B cell (primary cell): ENCODE measurements at regions not wholly inside any gene's neighbourhood (a gene's known extent, or its start where the extent isn't known, plus 50 kb on each side); places are given as distances from the start of the nearest gene placed in this dataset.
"Not testable (repeated sequence)": the region's sequence is repeated elsewhere in the genome, so short reads cannot be mapped to it uniquely, and the experiment has no call there.

Source experiments
- ATAC-seq: fragments of 200-7000 bp; cut with Tn5 transposase; one replicate; pipeline ENCODE4 v1.10.0; 2021; ENCODE audit warnings: low read depth, mild to moderate bottlenecking, moderate number of reproducible peaks, moderate library complexity
- CTCF ChIA-PET: fragments of 350-600 bp; sonication (Branson Sonifier 250); formaldehyde crosslinking; loops from one replicate; lab custom pipeline; 2021; ENCODE audit warnings: antibody characterized with exemption, inconsistent platforms; lab: Charles Lee
- POLR2A ChIA-PET: fragments of 350-600 bp; sonication (Branson Sonifier 250); formaldehyde crosslinking; loops from one replicate; lab custom pipeline; 2021; ENCODE audit warnings: antibody characterized with exemption; lab: Charles Lee
- DNase-seq: peaks from one replicate; pipeline ENCODE4 v3.0.0; 2013
- H2AFZ ChIP-seq: 2 replicates; pipeline ENCODE4 v1.6.1; 2012; ENCODE audit warnings: mild to moderate bottlenecking, low read depth, low read length; ENCODE audit not compliant: insufficient read depth, poor library complexity, severe bottlenecking
- H3K27ac ChIP-seq, 2 donors: 1 replicate in 1 of 2; 2 replicates in 1 of 2; pipeline ENCODE4 v1.5.1; 2012 to 2013; ENCODE audit warnings: low read length in 2 of 2, mild to moderate bottlenecking in 2 of 2, moderate library complexity in 1 of 2
- H3K27me3 ChIP-seq, 4 experiments: fragments of 200-600 bp in 1 of 4; sonication (generic) in 1 of 4; replicated peaks in 1 of 4; 1 replicate in 2 of 4; 2 replicates in 2 of 4; pipeline versions ENCODE4 v1.6.1 to v1.7.0; 2013 to 2016; ENCODE audit warnings: low read length in 3 of 4, mild to moderate bottlenecking in 2 of 4, mixed read lengths in 1 of 4, moderate library complexity in 1 of 4; ENCODE audit not compliant: insufficient read depth in 4 of 4, control insufficient read depth in 3 of 4; ENCODE audit errors: control extremely low read depth in 1 of 4
- H3K36me3 ChIP-seq, 2 experiments: replicated peaks in 1 of 2; 1 replicate in 1 of 2; 2 replicates in 1 of 2; pipeline versions ENCODE4 v1.6.1 to v1.7.1; 2013; ENCODE audit warnings: low read length in 1 of 2; ENCODE audit not compliant: insufficient read depth in 2 of 2, control insufficient read depth in 1 of 2; ENCODE audit errors: control extremely low read depth in 1 of 2, extremely low read depth in 1 of 2
- H3K4me1 ChIP-seq, 2 donors: fragments of 200-600 bp in 1 of 2; sonication (generic) in 1 of 2; 1 replicate in 1 of 2; 2 replicates in 1 of 2; pipeline versions ENCODE4 v1.5.1 to v1.6.1; 2013 to 2017; ENCODE audit warnings: low read length in 2 of 2; ENCODE audit not compliant: control insufficient read depth in 2 of 2, insufficient read depth in 2 of 2
- H3K4me2 ChIP-seq: replicated peaks from 2 replicates; pipeline ENCODE3; 2012; ENCODE audit warnings: mild to moderate bottlenecking, low read depth, low read length; ENCODE audit not compliant: poor library complexity, severe bottlenecking
- H3K4me3 ChIP-seq, 5 experiments: fragments of 200-600 bp in 1 of 5; sonication (generic) in 1 of 5; 1 replicate in 3 of 5; 2 replicates in 2 of 5; pipeline versions ENCODE4 v1.5.1 to v1.7.0; 2011 to 2016; ENCODE audit warnings: low read length in 4 of 5, mild to moderate bottlenecking in 4 of 5, low read depth in 2 of 5, control low read depth in 1 of 5, moderate library complexity in 1 of 5; ENCODE audit not compliant: insufficient read depth in 1 of 5; ENCODE audit errors: control extremely low read depth in 1 of 5, extremely low read depth in 1 of 5
- H3K79me2 ChIP-seq: fragments of 200-600 bp; sonication (generic); one replicate; pipeline ENCODE4 v1.6.0; 2016; ENCODE audit warnings: low read length; ENCODE audit not compliant: control insufficient read depth, insufficient read depth
- H3K9ac ChIP-seq: fragments of 200-600 bp; sonication (generic); 2 replicates; pipeline ENCODE4 v1.6.1; 2017; ENCODE audit warnings: mild to moderate bottlenecking, low read length, moderate library complexity
- H3K9me3 ChIP-seq, 3 donors: one replicate each; pipeline versions ENCODE4 v1.6.1 to v1.7.1; 2013; ENCODE audit warnings: low read length in 2 of 3; ENCODE audit not compliant: control insufficient read depth in 2 of 3, insufficient read depth in 1 of 3; ENCODE audit errors: control extremely low read depth in 1 of 3
- H4K20me1 ChIP-seq: 2 replicates; pipeline ENCODE4 v1.6.0; 2012; ENCODE audit warnings: mild to moderate bottlenecking, low read length; ENCODE audit not compliant: insufficient read depth, control insufficient read depth, poor library complexity, severe bottlenecking
- H3K27ac Mint-ChIP-seq: one replicate; pipeline ENCODE4 v1.8.0; 2021; ENCODE audit warnings: mixed read lengths
- H3K27me3 Mint-ChIP-seq: one replicate; pipeline ENCODE4 v1.8.0; 2021; ENCODE audit warnings: mixed read lengths
- H3K4me1 Mint-ChIP-seq: one replicate; pipeline ENCODE4 v1.8.0; 2021; ENCODE audit warnings: mixed read lengths
- H3K4me3 Mint-ChIP-seq: one replicate; pipeline ENCODE4 v1.8.0; 2021; ENCODE audit warnings: mixed read lengths
- H3K9me3 Mint-ChIP-seq: one replicate; pipeline ENCODE4 v1.8.0; 2022; ENCODE audit warnings: mixed read lengths; ENCODE audit not compliant: insufficient read depth
- EZH2 ChIP-seq: IDR thresholded peaks from 2 replicates; pipeline ENCODE4 v1.6.1; 2012; ENCODE audit warnings: borderline replicate concordance, low read depth, mild to moderate bottlenecking, moderate library complexity, low read length; ENCODE audit not compliant: insufficient read depth, poor library complexity, severe bottlenecking
- WGBS: methylation state at CpG from one replicate; pipeline ENCODE4 v1.1.5; 2013; ENCODE audit warnings: missing lambda C conversion rate; ENCODE audit not compliant: insufficient coverage; 5-methylcytosine and 5-hydroxymethylcytosine counted together
- intact Hi-C: fragments of 100-400 bp; cut with micrococcal nuclease; formaldehyde crosslinking; loops from one replicate; pipeline ENCODE4 v1.10.0; 2022
- TF ChIP-seq, protein P1 (sequence below): fragments of 200-600 bp; IDR thresholded peaks from one replicate; pipeline ENCODE4 v1.8.0; 2022; ENCODE audit warnings: antibody characterized with exemption, mild to moderate bottlenecking

DNA sequence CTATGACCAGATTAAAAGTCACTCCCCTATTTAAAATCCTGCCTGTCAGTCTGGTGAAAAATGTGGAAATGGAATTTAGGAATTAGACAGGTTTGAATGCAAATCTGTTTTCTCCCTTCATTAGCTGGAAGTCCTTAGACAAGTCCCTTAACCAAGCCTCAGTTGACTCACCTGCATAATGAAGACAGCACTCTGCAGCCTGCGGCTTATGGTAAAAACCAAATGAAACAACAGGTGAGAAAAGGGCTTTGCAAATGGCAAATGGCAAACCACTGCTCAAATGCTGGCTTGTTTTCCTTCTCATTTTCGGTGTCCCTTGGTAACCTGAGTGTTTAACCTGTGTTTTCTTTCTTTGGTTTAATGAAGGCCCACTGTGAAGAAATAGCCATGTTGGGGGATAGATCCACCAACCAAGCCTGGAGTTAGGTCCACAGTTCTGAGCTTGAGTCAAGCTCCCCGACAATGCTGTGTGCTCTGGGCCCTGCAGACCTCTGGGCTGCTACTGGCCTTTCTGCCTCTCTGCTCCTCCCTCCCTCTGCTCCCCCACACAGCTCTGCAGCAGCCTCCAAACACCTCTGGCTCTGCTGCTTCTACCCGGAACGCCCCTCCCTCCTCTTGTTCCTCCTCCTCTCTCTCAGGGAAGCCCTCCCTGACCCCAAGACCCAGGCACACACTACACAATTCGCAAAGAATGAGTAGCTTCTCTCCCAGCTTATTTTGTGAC lies 641.8 kb downstream of the MATN1 start:
- H3K9ac ChIP-seq, result no peak overlapping the region
- ChIA-PET POLR2A (no interaction called here), CTCF (no interaction called here)
- H3K9me3 ChIP-seq, result peaks cover 0 to 2% (median 0%) of the 10 kb centered on the region in 3 donors
- H2AFZ ChIP-seq, result no peak overlapping the region
- Mint-ChIP-seq H3K4me3 (no peak overlapping the region), H3K4me1 (no peaks in the 10 kb centered on the region), H3K9me3 (peaks cover 3% of the 10 kb centered on the region), H3K27ac (no peak overlapping the region), H3K27me3 (peaks cover 36% of the 10 kb centered on the region)
- ATAC-seq (no peak), DNase-seq (no peak)
- no peak overlapping the region for H3K27ac ChIP-seq
- H3K4me2 ChIP-seq, result no peak overlapping the region
- H3K79me2 ChIP-seq, result no peaks in the 10 kb centered on the region
- no peaks in the 10 kb centered on the region for H3K4me1 ChIP-seq
- H3K36me3 ChIP-seq, result no peaks in the 10 kb centered on the region
- TF ChIP-seq, protein P1, sequence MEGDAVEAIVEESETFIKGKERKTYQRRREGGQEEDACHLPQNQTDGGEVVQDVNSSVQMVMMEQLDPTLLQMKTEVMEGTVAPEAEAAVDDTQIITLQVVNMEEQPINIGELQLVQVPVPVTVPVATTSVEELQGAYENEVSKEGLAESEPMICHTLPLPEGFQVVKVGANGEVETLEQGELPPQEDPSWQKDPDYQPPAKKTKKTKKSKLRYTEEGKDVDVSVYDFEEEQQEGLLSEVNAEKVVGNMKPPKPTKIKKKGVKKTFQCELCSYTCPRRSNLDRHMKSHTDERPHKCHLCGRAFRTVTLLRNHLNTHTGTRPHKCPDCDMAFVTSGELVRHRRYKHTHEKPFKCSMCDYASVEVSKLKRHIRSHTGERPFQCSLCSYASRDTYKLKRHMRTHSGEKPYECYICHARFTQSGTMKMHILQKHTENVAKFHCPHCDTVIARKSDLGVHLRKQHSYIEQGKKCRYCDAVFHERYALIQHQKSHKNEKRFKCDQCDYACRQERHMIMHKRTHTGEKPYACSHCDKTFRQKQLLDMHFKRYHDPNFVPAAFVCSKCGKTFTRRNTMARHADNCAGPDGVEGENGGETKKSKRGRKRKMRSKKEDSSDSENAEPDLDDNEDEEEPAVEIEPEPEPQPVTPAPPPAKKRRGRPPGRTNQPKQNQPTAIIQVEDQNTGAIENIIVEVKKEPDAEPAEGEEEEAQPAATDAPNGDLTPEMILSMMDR, result no peak
- TF ChIP-seq EZH2, result no peak
- H3K4me3 ChIP-seq, result no peak overlapping the region
- intact Hi-C loops, result no loop called here
- WGBS, result 64% methylated on average over 6 of the region's 6 CpGs
- peaks cover 0 to 5% (median under 1%) of the 10 kb centered on the region in 4 experiments for H3K27me3 ChIP-seq
- H4K20me1 ChIP-seq, result no peaks in the 10 kb centered on the region

DNA sequence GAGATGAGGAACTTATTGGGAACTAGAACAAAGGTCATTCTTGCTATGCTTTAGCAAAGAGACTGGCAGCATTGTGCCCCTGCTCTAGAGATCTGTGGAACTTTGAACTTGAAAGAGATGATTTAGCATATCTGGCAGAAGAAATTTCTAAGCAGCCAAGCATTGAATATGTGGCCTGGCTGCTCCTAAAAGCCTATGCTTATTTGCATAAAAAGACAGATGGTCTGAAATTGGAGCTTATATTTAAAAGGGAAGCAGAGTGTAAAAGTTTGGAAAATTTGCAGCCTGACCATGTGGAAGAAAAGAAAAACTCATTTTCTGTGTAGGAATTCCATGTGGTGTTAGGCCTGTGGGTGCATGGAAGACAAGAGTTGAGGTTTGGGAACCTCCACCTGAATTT lies 647.5 kb downstream of the MATN1 start:
- H3K4me3 Mint-ChIP-seq, H3K4me1 Mint-ChIP-seq, H3K36me3 ChIP-seq, H3K9me3 Mint-ChIP-seq, H4K20me1 ChIP-seq, H3K9ac ChIP-seq, DNase-seq, H3K27ac ChIP-seq, CTCF ChIA-PET, POLR2A ChIA-PET, H3K27me3 ChIP-seq, H3K4me2 ChIP-seq, H3K27ac Mint-ChIP-seq, H3K79me2 ChIP-seq, intact Hi-C loops, H3K4me1 ChIP-seq, ATAC-seq, H3K27me3 Mint-ChIP-seq, H3K9me3 ChIP-seq, H3K4me3 ChIP-seq, H2AFZ ChIP-seq: not testable (repeated sequence)
